ENCODE measurements at regions not wholly inside any gene's neighbourhood (a gene's known extent, or its start where the extent isn't known, plus 50 kb on each side); places are given as distances from the start of the nearest gene placed in this dataset.
A peak's percentile ranks its signal among the peaks of the same experiment; 100 is the strongest.

DNA sequence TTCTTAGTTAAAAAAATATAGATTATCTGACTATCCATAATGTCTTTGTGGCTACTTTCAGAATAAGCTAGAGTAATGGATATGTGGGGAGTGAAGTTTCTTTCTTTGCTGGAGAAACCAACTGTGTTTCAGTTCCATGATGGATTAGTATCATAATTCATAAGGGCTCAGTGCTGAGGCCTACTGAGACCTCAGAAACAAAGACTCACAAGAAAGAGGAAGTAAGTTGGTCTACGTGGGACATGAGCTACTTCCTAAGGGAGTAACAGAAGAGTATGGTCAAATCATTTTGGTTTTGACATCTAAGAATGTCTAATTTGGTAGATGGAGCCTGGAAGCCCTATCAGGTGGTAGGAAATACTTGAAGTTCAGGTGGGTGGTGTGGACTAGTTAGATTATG, 99.0 kb upstream of the HTR2A start:
- Histone ChIP-seq H3K36me3 (ENCODE audit: low read depth) (no peaks in the 10 kb centered on the region), H3K4me3 (no peak overlapping the region), H3K9me3 (no peaks in the 10 kb centered on the region), H3K4me1 (ENCODE audit: low read depth) (no peaks in the 10 kb centered on the region)
- no peak for ATAC-seq
- TF ChIP-seq, protein P1, sequence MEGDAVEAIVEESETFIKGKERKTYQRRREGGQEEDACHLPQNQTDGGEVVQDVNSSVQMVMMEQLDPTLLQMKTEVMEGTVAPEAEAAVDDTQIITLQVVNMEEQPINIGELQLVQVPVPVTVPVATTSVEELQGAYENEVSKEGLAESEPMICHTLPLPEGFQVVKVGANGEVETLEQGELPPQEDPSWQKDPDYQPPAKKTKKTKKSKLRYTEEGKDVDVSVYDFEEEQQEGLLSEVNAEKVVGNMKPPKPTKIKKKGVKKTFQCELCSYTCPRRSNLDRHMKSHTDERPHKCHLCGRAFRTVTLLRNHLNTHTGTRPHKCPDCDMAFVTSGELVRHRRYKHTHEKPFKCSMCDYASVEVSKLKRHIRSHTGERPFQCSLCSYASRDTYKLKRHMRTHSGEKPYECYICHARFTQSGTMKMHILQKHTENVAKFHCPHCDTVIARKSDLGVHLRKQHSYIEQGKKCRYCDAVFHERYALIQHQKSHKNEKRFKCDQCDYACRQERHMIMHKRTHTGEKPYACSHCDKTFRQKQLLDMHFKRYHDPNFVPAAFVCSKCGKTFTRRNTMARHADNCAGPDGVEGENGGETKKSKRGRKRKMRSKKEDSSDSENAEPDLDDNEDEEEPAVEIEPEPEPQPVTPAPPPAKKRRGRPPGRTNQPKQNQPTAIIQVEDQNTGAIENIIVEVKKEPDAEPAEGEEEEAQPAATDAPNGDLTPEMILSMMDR (IDR thresholded peaks at IDR 0.05): no peak
- intact Hi-C loops (cut with DNase I, micrococcal nuclease): no loop called here
- DNase-seq: no peak

DNA sequence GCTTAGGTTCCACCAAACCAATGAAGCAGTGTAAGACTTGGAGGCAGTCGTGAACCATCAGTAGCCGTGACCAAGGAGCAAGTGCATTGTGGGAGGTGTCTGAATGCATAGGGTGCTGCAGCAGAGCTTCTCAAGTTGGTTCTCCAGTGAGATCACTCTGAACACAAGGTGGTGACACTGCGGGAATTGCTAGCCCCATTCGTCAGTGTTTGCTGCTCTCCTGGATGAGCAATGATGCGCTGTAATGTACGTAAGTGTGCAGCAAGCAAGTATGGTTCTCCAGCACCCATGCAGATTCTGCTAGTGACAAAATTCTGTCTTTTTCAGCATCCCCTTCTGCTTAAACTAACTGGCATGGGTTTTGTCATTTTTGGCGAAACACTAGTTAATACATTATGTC, 97.6 kb upstream of the HTR2A start:
- intact Hi-C loops (cut with DNase I, micrococcal nuclease): no loop called here
- Histone ChIP-seq H3K36me3 (ENCODE audit: low read depth) (no peaks in the 10 kb centered on the region), H3K4me3 (no peak overlapping the region), H3K9me3 (no peaks in the 10 kb centered on the region), H3K4me1 (ENCODE audit: low read depth) (no peaks in the 10 kb centered on the region)
- DNase-seq (no peak), ATAC-seq (no peak)
- TF ChIP-seq, protein P1 (IDR thresholded peaks at IDR 0.05): no peak

DNA sequence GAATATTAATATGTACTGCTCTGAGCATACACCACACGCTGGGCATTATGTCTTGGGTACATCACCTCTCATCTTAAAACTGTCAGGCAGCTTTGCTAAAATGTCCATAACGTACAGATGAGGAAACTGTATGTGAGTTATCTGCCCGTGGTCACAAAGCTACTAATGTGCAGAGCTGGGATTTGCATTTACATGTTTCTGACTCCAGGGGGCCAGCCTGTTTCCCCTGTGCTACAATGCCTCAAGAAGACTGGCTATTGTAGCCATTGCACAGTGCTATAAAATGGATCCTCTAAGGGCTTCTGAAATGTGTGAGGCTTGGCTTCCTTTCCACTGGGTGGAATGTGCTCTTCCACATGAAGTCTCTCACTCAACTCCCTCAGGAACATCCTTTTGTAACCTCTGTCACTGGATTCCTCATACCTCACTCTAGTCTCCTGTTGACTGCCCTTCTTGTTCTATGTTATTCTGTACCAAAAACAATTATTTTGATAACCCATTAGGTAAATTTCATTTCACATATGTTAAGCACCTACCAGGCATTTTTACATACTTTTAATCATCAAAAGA, 95.6 kb upstream of the HTR2A start:
- TF ChIP-seq, protein P1 (IDR thresholded peaks at IDR 0.05): no peak
- Histone ChIP-seq H3K36me3 (ENCODE audit: low read depth) (no peaks in the 10 kb centered on the region), H3K9me3 (no peaks in the 10 kb centered on the region), H3K4me1 (ENCODE audit: low read depth) (no peaks in the 10 kb centered on the region), H3K4me3 (no peak overlapping the region)
- no peak for DNase-seq
- intact Hi-C loops (cut with DNase I, micrococcal nuclease): no loop called here
- ATAC-seq: no peak

DNA sequence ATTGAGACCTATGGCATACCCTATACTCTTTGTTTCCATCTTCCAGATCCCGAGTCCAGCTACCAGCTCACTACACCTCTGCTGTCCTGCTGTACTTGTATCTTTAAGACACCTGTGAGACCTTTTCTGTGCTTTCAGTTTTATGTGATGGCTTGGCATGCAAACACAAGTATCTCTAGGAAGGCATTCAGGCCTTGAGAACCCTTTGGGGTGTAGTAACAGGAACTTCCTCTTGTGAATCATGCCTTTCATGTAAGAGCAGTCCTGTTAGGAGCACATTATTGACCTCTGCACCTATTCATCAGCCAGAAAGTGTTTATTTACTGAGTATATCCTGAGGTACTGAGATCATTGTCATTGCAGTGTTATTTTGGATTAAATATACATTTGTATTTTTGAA, 87.0 kb upstream of the HTR2A start:
- Histone ChIP-seq H3K36me3 (ENCODE audit: low read depth) (no peaks in the 10 kb centered on the region), H3K9me3 (no peaks in the 10 kb centered on the region), H3K4me3 (no peak overlapping the region), H3K4me1 (ENCODE audit: low read depth) (no peaks in the 10 kb centered on the region)
- ATAC-seq (peak; percentile 55), DNase-seq (no peak)
- TF ChIP-seq, protein P1 (IDR thresholded peaks at IDR 0.05): no peak
- intact Hi-C loops (cut with DNase I, micrococcal nuclease): no loop called here

DNA sequence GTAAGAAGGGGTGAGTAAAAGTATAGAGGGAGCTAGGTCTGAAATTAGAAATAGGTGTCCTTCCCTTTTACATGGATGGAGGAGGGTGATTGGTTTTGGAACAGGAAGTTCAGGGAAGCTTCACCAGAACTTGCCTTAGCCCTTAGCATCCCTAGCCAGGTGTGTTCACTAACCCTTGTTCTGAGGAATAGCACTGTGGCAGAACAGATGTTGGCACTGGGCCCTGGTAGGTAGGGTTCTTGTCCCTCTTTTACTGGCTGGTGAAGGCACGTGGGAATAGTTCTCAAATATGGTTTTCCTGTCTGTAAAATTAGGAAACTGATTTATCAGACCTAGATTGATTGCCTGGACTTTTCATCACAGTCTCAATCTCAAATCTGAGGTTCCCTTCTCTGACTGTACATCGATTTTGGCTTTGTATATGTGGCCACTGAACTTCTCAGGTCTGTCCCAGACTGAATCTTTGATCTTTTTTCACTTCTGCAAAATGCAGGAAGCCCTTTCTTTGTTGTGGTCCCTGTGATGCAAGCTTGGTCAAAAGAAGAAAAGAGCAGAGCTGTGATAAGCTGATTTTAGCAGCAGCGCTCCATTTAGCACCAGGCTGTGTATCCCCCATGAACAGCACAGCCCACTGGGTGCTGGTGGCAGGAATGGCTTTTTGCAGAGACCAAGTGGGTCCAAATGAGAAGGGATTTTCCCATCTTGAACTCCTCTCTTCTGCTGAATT, 86.2 kb upstream of the HTR2A start:
- no peaks in the 10 kb centered on the region for H3K4me1 ChIP-seq (ENCODE audit: low read depth)
- intact Hi-C loops (cut with DNase I, micrococcal nuclease): no loop called here
- DNase-seq: no peak
- H3K4me3 ChIP-seq: no peak overlapping the region
- no peaks in the 10 kb centered on the region for H3K36me3 ChIP-seq (ENCODE audit: low read depth)
- TF ChIP-seq, protein P1 (IDR thresholded peaks at IDR 0.05): no peak
- ATAC-seq: peak; percentile 61
- H3K9me3 ChIP-seq: no peaks in the 10 kb centered on the region
